Liver (tissue), 2 donors: ENCODE measurements at regions not wholly inside any gene's neighbourhood (a gene's known extent, or its start where the extent isn't known, plus 50 kb on each side); places are given as distances from the start of the nearest gene placed in this dataset.

Experiments
- CTCF ChIP-seq: fragments of 150-350 bp; IDR thresholded peaks from 2 replicates; pipeline ENCODE4 v1.5.1; 2017; ENCODE audit warnings: improper control_type of control experiment, low read depth, low read length; ENCODE audit not compliant: missing input control
- REST ChIP-seq: IDR thresholded peaks from 2 replicates; pipeline ENCODE4 v1.6.1; 2016; ENCODE audit warnings: antibody characterized with exemption, mild to moderate bottlenecking
- TF ChIP-seq, protein P1 (sequence below): IDR thresholded peaks from 2 replicates; pipeline ENCODE4 v1.6.1; 2016; ENCODE audit warnings: antibody characterized with exemption
- donor health status: healthy.

DNA sequence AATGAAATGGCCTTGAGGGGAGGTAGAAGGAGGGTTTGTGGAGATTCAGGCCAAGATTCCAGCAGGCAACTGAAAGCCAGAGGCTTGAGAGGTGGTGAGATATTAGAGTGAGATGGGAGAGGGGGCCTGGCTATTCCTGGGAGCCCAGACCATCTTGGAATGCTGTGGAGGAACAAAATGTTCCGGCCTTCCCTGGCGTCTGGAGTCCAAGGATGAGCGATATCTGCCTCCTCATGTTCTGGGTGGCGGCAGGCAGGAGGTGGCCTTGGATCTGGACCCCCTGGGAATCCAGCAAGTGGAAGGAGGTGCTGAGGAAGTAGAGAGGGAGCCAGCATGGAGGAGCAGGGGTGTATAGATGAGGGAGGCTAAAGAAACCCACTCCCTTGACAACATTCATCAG is 335.9 kb downstream of the CYP26B1 start:
- TF ChIP-seq CTCF (no peak), REST (no peak)
- TF ChIP-seq, protein P1, sequence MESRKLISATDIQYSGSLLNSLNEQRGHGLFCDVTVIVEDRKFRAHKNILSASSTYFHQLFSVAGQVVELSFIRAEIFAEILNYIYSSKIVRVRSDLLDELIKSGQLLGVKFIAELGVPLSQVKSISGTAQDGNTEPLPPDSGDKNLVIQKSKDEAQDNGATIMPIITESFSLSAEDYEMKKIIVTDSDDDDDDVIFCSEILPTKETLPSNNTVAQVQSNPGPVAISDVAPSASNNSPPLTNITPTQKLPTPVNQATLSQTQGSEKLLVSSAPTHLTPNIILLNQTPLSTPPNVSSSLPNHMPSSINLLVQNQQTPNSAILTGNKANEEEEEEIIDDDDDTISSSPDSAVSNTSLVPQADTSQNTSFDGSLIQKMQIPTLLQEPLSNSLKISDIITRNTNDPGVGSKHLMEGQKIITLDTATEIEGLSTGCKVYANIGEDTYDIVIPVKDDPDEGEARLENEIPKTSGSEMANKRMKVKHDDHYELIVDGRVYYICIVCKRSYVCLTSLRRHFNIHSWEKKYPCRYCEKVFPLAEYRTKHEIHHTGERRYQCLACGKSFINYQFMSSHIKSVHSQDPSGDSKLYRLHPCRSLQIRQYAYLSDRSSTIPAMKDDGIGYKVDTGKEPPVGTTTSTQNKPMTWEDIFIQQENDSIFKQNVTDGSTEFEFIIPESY: no peak
